ENCODE measurements at regions not wholly inside any gene's neighbourhood (a gene's known extent, or its start where the extent isn't known, plus 50 kb on each side); places are given as distances from the start of the nearest gene placed in this dataset.

DNA sequence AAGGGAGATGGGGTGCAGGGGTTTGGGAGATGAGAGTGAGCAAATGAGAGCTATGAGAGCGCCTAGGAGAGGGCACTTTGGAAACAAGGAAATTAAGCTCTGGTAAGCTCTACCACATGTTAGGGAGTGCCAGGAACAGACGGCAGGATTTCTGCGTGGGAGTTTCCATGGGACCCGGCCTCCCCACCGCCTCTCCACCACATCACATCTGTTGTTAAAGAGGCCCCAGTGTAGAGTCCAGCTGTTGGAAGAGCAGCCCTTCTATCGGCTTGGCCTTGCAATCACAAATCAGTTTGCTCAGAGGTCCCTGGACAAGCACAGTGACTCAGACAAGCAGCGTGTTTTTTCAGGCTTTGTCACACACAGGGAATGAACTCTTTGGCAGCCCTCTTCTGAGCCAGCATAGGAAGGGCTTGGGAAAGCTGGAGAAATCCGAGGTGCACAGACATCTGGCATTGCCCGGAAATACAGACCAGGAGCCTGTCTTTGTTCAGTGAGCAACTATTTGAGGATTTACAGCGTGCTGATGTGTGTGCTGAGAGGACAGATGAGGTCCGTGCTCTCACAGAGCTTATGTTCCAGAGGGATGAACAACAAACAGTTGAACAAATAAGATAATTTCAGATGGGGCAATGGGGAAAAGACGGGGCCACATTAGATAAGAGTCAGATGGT lies 370.6 kb upstream of the PROK2 start:
- TF ChIP-seq, protein P1, sequence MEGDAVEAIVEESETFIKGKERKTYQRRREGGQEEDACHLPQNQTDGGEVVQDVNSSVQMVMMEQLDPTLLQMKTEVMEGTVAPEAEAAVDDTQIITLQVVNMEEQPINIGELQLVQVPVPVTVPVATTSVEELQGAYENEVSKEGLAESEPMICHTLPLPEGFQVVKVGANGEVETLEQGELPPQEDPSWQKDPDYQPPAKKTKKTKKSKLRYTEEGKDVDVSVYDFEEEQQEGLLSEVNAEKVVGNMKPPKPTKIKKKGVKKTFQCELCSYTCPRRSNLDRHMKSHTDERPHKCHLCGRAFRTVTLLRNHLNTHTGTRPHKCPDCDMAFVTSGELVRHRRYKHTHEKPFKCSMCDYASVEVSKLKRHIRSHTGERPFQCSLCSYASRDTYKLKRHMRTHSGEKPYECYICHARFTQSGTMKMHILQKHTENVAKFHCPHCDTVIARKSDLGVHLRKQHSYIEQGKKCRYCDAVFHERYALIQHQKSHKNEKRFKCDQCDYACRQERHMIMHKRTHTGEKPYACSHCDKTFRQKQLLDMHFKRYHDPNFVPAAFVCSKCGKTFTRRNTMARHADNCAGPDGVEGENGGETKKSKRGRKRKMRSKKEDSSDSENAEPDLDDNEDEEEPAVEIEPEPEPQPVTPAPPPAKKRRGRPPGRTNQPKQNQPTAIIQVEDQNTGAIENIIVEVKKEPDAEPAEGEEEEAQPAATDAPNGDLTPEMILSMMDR (IDR thresholded peaks at IDR 0.05): no peak
- TF ChIP-seq POLR2A (IDR thresholded peaks at IDR 0.05): no peak

Data from testis (tissue), 2 donors.